Epithelial cell of esophagus (primary cell): ENCODE measurements at regions not wholly inside any gene's neighbourhood (a gene's known extent, or its start where the extent isn't known, plus 50 kb on each side); places are given as distances from the start of the nearest gene placed in this dataset.
"Not testable (repeated sequence)": the region's sequence is repeated elsewhere in the genome, so short reads cannot be mapped to it uniquely, and the experiment has no call there.

ENCODE experiments used
- DNase-seq: peaks from one replicate; pipeline ENCODE4 v3.0.0; 2010; ENCODE audit warnings: low read depth
- H3K4me3 ChIP-seq: 2 replicates; pipeline ENCODE4 v1.5.1; 2011; ENCODE audit warnings: mild to moderate bottlenecking, low read length, control low read depth
- CTCF ChIP-seq: IDR thresholded peaks from 2 replicates; pipeline ENCODE4 v1.5.1; 2011; ENCODE audit warnings: low read depth, mild to moderate bottlenecking, low read length, control low read depth, inconsistent platforms; ENCODE audit not compliant: insufficient read depth; ENCODE audit errors: missing control alignments

DNA sequence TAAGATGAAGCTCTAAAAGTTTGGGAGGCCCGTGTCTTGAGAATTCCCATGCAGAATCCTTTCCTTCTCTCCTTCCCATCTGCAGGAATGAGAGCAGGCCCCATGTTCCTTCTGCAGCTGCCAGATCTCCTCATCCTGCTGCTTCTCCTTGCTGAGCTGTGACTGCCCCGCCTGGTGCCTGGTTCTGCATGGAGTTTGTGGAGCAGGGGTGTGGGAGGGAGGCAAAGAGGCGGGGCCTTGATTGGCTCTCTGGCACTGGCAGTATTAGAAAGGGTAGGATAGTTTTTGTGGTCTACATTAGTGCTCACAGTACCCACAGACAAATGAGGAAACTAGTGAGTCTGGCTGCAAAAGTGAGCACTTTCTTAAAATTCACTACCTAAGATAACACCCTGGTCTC, 91.1 kb upstream of the CLPB start:
- no peak overlapping the region for H3K4me3 ChIP-seq
- TF ChIP-seq CTCF: no peak
- no peak for DNase-seq

DNA sequence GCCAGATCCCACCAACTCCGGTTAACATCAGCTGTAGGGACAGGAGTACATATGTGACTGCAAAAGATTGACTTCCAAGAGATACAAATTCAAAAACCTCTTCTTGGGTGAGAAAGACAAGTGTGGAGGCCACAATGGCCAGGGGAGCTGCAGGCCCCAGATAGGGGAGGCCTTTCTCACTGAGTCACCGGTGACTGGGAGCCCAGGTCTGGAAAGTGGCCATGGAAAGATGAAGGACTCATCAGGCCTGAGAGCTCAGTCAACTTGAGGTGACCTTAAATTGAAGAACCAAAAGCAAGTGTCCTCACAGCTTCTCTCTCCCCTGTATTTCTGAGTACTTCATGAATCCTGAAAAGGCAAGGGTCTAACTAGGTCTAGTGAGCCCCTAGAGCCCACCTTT, 90.4 kb upstream of the CLPB start:
- TF ChIP-seq CTCF: no peak
- no peak overlapping the region for H3K4me3 ChIP-seq
- no peak for DNase-seq

DNA sequence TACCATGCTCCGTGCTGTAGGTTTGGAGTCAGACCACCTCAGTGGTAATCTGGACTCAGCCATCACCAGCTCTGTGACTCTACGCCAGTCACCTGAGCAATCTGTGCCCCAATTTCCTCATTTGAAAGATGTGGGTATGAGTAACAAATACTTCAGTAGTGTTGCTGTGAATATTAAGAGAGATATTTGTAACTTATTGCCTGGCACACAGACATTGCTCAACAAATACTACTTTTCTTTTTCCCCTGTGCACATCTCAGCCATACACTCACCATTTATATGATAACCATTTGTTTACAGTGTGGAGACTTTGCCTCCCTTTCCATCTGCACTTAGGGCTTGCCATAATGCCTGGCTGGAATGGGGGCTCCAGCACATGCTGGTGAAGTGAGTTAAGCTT, 89.7 kb upstream of the CLPB start:
- no peak for TF ChIP-seq CTCF
- H3K4me3 ChIP-seq: no peak overlapping the region
- DNase-seq: no peak

DNA sequence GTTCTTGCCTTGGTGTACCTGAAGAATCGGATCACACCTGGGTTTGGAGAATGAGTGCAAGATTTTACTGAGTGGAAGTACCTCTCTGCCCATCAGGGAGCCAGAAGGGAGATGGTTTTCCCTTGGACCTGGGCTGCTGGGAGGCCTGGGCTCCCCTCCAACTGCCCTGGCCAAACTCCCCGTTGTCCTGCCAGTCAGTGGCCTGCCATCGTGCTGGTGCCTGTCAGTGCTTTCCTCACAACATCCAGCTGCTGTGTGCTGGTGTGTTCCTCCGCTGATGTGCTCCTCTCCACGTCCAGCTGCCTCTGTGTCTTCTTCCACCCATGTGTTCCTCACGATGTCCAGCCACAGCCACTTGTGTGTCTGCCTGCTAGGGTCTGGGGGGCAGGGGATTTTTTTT, 87.9 kb upstream of the CLPB start:
- no peak overlapping the region for H3K4me3 ChIP-seq
- DNase-seq: no peak
- TF ChIP-seq CTCF: no peak

GRCh38 chr11:72521664-72522063, 87.3 kb upstream of the CLPB start:
- TF ChIP-seq CTCF: no peak
- no peak overlapping the region for H3K4me3 ChIP-seq
- no peak for DNase-seq

DNA sequence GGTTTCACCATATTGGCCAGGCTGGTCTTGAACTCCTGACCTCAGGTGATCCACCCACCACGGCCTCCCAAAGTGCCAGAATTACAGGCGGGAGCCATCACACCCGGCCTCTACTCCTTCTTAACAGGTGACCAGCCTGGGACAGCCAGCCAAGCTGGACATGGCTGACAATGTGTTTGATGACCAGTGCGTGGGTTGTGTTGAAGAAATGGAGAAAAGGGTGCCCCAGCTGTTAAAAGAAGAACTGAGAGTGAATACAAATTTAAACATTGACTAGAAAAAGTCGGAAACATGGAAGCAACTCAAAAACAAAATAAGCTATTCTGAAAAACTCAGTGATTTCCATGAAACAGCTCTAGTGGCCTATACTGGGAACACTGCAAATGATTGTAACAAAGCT, 86.5 kb upstream of the CLPB start:
- DNase-seq: no peak
- H3K4me3 ChIP-seq: no peak overlapping the region
- no peak for TF ChIP-seq CTCF

- DNase-seq, H3K4me3 ChIP-seq: not testable (repeated sequence)
Measured at GRCh38 chr11:72519882-72520281, 85.6 kb upstream of the CLPB start.

- DNase-seq: no peak
- H3K4me3 ChIP-seq: peak overlapping the region; percentile 0
Measured at GRCh38 chr11:72519220-72519881, 85.0 kb upstream of the CLPB start.

More at GRCh38 chr11:72519220-72519881, 85.0 kb upstream of the CLPB start:
- TF ChIP-seq CTCF: no peak
